HG03280 (cell line): ENCODE measurements at regions not wholly inside any gene's neighbourhood (a gene's known extent, or its start where the extent isn't known, plus 50 kb on each side); places are given as distances from the start of the nearest gene placed in this dataset.
"Not testable (repeated sequence)": the region's sequence is repeated elsewhere in the genome, so short reads cannot be mapped to it uniquely, and the experiment has no call there.

Source experiments
- ATAC-seq: cut with Tn5 transposase; IDR thresholded peaks from one replicate; pipeline ENCODE4 v1.9.1; 2021; ENCODE audit warnings: mild to moderate bottlenecking, moderate library complexity; ENCODE audit not compliant: unreplicated experiment

DNA sequence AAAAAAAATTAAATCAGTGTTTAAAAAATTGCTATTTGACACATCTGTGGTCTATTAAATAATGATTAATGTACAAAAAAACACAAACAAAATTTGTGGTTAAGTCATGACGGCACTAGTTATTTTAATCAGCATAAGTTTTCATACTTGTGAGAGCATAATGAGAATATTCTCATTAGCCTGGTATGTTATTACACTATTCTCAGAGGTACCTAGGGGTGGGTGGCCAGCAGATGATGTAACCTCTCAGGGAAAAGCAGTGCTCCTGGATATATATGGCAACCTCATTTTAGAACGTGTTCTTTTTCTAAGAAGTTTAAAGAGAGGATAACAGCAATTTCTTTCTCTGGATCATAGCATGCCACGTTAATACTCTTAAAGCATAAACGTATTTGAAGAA lies 109.2 kb downstream of the GJA1 start:
- no peak for ATAC-seq

DNA sequence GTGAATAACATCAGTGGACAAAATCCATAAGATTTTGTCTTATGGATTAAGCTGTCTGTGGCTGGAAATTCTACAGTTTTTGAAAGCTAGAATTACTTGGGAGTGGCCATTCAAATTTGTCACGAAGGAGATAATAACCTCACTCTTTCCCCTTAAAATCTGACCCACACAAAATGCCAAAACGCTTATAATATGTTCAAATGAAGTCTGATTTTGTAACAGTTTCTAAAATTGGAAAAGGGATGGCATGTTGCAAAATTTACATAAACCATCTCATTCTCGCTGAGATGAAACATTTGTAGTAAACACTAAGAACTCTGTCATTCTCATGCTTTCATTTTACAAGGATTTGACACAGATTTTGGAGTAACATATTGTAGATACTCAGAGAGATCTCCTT lies 112.7 kb downstream of the GJA1 start:
- no peak for ATAC-seq

DNA sequence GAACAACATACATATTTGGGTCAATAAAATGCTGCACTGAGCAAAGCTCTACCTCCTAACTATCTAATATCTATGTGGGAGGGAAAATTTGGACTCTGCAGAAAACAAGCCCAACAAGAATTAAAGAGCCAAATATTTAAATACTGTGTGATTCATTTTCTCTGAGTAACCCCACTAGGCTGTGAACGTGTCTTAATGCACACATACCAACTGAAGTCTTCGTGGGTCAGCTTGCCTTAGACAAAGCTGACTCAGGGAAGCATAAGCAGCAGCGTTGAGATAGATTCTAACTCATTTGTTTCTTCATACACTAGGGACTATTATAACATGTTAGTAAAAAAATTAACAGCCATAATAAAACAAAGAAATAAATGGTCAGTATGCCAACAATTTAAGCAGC lies 114.3 kb downstream of the GJA1 start:
- ATAC-seq: no peak

DNA sequence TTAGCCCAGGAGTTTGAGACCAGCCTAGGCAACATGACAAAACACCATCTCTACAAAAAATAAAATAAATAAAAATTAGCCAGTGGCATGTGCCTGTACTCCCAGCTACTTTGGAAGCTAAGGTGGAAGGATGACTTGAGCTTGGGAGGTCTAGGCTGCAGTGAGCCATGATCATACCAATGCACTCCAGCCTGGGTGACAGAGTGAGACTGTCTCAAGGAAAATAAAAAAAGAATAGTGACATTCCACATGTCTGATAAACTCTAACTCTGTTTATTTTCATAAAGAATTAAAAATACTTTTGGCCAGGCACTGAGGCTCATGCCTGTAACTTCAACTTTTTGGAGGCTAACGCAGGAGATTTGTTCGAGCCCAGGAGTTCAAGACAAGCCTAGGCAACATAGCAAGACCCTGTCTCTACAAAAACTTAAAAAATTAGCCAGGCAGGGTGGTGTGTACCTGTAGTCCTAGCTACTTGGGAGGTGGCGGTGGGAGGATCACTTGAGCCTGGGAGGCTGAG lies 115.1 kb downstream of the GJA1 start:
- ATAC-seq: no peak

DNA sequence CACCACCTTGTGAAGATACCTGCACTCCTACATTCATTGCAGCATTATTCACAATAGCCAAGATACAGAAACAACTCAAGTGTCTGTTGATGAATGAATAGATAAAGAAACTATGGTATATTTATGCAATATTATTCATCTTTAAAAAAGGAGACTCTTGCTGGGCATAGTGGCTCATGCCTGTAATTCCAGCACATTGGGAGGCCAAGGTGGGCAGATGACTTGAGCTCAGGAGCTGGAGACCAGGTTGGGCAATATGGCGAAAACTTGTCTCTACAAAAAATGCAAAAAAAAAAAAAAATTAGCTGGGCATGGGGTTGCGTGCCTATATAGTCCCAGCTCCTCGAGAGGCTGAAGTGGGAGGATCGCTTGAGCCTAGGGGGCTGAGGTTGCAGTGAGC lies 119.8 kb downstream of the GJA1 start:
- ATAC-seq: no peak

DNA sequence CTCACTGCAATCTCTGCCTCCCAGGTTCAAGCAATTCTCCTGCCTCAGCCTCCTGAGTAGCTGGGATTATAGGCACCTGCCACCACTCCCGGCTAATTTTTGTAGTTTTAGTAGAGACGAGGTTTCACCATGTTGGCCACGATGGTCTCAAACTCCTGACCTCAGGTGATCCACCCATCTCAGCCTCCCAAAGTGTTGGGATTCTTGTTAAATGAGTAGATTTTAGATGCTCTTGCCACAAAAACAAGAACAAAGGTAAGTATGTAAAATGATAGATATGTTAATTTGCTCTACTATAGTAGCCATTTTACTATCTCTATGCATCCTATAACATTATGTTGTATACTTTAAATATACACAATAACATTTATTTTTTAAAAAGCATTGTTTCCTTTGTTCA lies 120.7 kb downstream of the GJA1 start:
- ATAC-seq: not testable (repeated sequence)

DNA sequence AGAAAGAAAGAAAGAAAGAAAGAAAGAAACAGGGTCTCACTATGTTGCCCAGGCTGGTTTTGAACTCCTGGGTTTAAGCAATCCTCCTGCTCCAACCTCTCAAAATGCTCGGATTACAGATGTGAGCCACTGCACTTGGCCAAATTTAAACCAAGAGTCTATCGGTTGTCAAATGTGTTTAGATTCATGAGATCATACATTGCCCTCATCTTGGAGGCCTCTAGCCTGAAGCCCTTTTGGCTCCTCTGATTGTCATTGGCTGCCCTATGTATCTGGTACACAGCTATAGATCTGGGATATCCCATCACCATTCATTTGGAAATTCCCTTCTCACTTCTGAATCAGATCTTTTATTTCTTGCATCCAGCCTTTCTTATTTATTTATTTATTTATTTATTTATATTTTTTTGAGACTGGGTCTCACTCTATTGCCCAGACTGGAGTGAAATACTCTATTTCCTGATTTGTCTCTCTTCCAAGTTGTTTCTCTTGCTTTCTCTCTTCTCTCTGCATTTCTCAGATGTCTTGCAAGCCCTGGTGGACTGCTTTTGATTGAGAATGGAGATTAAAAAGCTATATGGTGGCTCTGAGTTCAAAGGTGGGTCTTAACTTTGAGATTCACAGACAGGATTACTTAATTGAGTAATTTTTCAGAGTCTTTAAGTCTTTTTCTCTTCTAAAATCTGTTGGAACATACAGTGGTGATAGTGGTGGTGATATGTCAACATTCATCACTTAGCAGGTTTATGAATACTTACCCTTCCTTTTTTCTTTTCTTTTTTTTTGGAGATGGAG lies 121.9 kb downstream of the GJA1 start:
- ATAC-seq: no peak

DNA sequence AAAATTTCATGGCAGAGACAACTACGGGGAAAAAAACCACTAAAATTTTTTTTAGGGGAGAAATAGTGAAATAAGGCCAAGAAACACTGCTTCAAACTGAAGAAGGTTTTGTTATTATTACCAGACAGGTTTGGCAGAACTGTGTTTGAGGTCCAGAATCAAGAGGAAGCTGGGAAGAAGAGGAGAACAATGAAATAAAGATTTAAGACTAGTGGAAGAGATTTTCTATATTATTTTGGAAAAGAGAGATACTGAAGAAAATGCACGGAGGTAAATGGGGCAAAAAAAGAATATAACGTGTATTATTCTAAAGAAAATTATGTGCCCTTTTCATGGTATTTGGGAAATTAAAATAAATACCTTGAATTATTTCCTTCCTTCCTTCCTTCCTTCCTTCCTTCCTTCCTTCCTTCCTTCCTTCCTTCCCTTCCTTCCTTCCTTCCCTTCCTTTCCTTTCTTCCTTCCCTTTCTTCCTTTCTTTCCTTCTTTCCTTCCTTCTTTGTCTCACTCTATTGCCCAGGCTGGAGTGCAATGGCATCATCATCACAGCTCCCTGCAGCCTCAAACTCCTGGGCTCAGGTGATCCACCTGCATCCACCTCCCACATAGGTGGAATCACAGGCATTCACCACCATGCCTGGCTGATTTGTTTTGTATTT lies 124.3 kb downstream of the GJA1 start:
- no peak for ATAC-seq

DNA sequence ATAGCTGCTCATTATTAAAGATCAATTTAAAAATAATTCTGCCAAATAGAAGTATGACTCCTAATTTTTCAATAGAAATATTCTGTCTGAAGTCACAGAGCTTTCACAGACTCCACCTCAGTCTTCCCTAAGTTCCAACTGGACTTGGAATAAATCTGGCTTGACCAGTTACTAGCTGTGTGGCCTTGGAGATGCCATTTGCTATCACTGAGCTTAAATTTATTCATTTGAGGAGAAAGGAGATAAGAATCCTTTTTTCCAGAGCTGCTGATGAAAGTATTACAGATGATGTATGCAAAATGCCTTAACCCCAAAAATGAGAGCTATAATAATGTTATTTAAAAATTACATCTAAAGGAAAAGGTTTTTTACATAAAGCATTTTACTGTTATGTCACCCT lies 125.0 kb downstream of the GJA1 start:
- ATAC-seq: no peak

DNA sequence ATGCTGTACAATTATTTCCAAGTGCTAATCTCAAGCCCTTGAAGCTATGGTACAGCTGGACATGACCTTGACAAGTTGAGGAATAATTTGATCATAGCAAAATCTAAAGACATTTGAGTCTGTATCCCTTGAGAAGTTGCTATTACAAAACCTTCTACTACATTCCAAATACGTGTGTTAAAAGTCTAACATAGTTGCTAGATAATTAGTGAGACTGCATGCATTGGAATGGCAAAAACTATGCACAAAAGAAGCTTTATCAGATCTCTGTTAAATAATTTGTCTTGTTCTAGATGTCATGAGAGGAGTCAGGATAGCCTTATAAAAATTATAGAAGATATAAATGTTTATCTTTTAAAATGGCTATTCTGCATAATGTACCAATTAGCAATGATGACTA lies 127.8 kb downstream of the GJA1 start:
- ATAC-seq: no peak

DNA sequence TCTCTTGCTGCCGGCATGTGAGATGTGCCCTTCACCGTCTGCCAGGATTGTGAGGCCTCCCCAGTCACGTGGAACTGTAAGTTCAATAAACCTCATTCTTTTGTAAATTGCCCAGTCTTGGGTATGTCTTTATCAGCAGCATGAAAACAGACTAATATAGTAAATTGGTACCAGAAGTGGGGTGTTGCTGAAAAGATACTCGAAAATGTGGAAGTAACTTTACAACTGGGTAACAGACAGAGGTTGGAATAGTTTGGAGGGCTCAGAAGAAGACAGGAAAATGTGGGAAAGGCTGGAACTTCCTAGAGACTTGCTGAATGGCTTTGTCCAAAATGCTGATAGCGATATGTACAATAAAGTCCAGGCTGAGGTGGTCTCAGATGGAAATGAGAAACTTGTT lies 129.1 kb downstream of the GJA1 start:
- ATAC-seq: not testable (repeated sequence)

DNA sequence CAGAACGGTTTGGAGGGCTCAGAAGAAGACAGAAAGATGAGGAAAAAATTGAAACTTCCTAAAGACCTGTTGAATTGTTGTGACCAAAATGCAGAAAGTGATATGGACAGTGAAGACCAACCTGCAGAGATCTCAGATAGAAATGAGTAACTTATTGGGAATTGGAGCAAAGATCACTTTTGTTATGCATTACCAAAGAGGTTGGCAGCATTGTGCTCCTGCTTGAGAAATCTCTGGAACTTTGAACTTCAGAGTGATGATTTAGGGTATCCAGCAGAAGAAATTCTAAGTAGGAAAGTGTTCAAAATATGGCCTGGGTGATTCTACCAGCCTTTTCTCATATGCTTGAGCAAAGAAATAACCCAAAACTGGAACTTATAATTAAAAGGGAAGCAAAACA lies 136.0 kb downstream of the GJA1 start:
- ATAC-seq: no peak

DNA sequence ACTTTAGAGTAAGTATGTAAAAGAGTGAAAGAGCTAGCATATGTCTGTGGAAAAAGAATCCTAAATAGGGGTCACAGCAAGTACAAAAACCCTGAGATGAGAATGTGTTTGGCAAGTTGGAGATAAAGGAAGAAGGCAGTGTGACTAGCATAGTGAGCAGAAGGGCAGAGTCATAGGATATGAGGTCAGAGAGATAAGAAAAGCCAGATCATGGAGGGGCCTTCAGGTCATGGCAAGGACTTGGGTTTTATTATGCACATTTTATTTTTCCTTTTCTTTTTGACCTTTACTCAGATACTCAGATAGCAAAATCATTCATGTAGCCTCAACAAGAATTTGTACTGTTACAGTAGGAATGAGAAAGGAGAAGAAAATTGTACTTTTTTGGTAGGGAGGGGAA lies 138.0 kb downstream of the GJA1 start:
- ATAC-seq: no peak

DNA sequence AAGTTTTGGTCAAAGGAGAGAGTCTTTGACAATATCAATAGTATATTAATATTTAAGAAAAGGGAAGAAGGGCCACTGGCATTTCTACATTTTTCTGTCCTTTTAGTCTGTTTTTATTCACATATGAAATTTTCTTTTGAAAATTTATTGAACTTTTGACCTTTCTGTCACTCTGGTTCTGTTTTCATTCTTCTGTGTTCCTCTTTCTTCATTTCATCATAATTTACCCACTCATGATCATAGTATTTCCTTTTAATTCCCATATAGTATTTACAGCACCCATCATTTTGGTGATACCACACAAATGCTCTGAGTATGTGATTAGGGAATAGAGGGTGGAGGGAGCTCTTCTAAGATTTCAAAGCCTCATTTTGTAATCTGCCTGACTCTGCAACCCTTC lies 142.8 kb downstream of the GJA1 start:
- ATAC-seq: no peak

DNA sequence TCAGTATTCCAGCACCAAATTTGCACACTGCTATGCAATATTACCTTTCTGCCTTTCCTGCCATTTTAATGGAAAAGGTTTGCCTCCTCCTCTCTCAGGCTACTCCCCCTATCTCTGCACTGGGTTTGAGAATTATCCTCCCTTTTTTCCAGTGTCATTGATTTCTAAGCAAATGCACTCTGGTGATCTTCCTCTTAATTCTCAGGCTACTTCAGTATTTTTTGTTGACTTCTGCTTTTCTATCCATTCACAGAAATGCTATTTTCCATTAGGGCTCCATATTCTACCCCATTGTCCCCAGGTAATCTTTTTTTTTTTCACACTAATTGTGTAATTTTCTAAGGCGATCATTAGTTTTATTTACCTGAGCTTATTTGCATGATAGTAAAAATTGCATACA lies 144.0 kb downstream of the GJA1 start:
- ATAC-seq: no peak

DNA sequence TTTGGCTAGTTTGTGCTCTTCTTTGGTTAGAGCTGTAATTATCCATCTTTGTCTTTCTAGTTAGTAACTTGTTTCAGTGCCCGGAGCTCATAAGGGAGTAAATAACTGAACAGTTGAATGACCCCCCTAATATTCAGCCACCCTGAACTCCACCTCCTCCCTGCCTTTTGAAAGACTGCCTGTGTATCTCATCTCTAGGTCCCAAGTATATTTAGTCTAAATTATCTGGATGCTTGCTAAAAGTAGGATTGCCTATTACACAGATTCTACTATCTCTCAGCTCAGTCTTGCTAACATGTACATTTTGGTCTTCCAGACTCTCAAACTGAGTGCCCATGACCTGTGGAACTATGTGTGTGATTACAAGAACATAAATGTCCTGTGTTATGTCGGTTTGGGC lies 145.9 kb downstream of the GJA1 start:
- no peak for ATAC-seq

DNA sequence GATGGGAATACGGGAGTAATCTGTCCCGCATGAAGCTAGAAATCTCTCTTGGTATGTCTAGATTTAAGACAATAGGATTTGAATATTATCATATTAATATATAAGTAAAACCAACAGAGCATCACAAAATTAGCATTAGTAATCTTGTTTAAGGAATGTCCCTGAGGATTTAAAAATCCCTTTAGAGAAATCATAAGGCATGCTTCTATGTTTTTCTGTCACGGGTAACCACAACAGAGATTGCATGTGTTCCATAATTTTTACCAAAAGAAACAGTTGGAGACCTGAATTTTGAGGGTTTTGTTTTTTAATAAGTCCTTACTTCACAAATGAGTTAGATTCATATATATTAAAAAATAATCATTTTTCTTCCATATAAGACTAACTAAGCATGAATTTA lies 146.8 kb downstream of the GJA1 start:
- no peak for ATAC-seq

DNA sequence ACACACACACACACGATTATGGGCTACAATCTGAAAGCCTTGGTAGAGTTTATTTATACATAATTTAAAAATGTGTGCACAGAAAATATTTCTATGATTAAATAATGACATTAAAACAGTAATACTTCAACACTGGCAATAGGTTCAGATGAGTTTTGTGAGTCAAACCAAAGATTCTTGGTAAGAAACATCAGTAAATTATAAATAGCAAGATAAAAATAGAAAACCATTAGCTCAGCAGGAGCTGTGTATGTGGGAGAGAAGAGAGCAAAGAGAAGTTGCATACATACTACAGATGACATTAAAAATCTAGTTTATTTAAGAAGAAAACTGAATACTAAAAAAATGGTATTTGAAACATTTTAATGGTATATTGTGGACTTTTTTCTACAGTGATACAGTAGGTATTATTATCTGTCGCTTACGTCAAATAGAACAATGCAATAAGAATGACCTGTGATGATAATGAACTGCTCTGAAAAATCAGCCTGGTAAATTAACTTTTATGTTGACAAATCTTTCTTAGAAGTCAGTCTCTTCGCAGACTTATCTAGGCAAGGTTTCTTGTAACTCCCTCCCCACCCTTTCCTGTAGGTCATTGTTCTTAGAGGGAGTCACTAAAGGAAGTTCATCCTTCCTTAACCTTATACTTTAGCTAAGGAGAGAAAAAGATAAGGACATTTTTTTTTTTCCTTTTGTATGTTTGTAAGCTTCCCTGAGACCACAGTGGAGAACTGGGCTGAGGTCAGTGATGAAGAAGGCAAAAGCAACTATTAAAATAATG lies 149.3 kb downstream of the GJA1 start:
- no peak for ATAC-seq

DNA sequence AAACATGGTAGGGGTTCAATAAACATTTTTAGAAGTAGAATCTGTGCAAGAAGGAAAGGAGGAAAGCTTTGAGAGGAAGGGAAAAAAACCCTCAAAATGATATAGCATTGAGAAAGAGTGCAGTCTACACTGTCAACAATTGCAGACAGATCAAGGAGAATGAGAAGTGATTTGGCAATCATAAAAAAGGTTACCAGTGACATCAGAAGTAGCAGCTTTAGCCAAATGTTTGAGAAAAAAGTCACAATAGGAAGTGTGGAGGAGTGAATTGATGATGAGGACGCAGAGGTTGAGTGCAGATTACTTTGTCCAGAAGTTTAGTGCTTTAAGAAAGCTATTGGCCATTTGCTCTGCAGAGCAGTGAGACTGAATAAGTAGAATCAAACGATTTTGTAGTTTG lies 155.0 kb downstream of the GJA1 start:
- ATAC-seq: no peak

DNA sequence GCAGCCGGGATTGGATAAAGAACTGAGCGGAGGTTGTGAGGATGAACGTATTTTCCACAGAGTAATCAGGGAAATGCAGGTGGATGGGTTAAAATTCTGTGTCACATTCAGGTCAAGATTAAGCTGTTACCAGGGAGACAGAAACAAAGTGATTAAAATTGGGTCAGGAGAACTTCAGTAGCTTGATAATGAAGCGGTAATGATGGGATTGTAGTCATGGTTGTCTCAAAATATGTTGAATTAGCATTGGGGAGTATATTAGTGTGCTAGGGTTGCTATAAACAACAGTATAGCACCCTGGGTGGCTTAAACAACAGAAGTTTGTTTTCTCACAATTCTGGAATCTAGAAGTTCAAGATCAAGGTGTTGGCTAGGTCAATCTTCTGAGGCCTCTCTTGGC lies 155.5 kb downstream of the GJA1 start:
- no peak for ATAC-seq

DNA sequence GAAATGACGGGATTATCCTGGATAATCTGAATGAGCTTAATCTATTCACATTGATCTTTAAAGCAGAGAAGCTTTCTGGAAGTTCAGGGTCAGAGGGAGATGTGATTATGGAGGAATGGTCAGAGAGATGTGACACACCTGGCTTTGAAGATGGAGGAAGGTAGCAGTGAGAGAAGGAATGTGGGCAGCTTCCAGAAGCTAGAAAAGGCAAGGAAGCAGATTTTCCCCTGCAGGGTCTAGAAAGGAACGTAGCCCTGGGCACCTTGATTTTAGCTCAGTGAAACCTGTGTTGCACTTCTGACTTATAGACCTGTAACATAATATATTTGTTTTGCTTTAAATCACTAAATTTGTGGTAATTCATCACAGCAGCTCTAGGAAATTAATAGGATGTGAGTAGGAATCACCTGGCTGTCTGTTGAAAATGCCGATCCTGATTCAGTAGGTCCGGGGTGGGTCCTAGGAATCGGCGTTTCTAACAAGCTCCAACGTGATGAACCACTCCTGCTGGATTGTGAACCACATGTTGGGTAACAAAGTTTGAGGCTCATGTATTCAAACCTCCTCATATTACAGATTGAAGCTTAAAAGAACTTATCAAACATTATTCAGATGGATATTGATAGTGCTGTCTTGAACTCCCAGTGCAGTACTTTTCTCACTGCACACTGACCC lies 157.0 kb downstream of the GJA1 start:
- no peak for ATAC-seq
